ENCODE measurements at regions not wholly inside any gene's neighbourhood (a gene's known extent, or its start where the extent isn't known, plus 50 kb on each side); places are given as distances from the start of the nearest gene placed in this dataset.

- Mint-ChIP-seq H3K9me3 (no peaks in the 10 kb centered on the region), H3K4me1 (no peaks in the 10 kb centered on the region), H3K27me3 (no peaks in the 10 kb centered on the region), H3K36me3 (ENCODE audit: low read depth) (no peaks in the 10 kb centered on the region), H3K4me3 (no peak overlapping the region), H3K27ac (no peak overlapping the region)
- no peak for TF ChIP-seq CTCF (IDR thresholded peaks at IDR 0.05)
- POLR2A ChIA-PET = no interaction called here
- DNase-seq (no peak), ATAC-seq (ENCODE audit: low read depth) (no peak)
- CTCF ChIA-PET = no interaction called here
- intact Hi-C loops (cut with micrococcal nuclease) = no loop called here
Measured at GRCh38 chr6:128740951-128741350, 142.0 kb upstream of the LAMA2 start.

DNA sequence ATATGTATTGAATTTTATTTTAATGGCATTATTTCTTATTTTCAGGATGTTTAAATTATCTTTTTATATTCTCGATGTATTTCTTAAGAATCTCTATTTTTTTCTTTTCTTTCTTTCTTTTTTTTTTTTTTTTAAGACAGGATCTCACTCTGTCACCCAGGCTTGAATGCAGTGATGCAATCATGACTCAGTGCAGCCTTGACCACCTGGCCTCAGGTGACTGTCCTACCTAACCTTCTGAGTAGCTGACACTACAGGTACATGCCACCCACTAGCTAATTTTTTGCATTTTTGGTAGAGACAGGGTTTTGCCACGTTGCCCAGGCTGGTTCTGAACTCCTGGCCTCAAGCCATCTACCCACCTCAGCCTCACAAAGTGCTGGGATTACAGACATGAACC, 143.8 kb upstream of the LAMA2 start:
- H3K36me3 Mint-ChIP-seq (ENCODE audit: low read depth) = no peaks in the 10 kb centered on the region
- intact Hi-C loops (cut with micrococcal nuclease) = no loop called here
- no peak overlapping the region for H3K4me3 Mint-ChIP-seq
- DNase-seq = no peak
- no peak for ATAC-seq (ENCODE audit: low read depth)
- no peak overlapping the region for H3K27ac Mint-ChIP-seq
- no peak for TF ChIP-seq CTCF (IDR thresholded peaks at IDR 0.05)
- H3K9me3 Mint-ChIP-seq = no peaks in the 10 kb centered on the region
- no peaks in the 10 kb centered on the region for H3K27me3 Mint-ChIP-seq
- H3K4me1 Mint-ChIP-seq = no peaks in the 10 kb centered on the region
- ChIA-PET CTCF (no interaction called here), POLR2A (no interaction called here)

GRCh38 chr6:128738112-128738511, 144.8 kb upstream of the LAMA2 start:
- TF ChIP-seq CTCF (IDR thresholded peaks at IDR 0.05) = no peak
- H3K36me3 Mint-ChIP-seq (ENCODE audit: low read depth) = no peaks in the 10 kb centered on the region
- H3K4me3 Mint-ChIP-seq = no peak overlapping the region
- intact Hi-C loops (cut with micrococcal nuclease) = no loop called here
- no peaks in the 10 kb centered on the region for H3K27me3 Mint-ChIP-seq
- CTCF ChIA-PET = no interaction called here
- no peak for DNase-seq
- no peak for ATAC-seq (ENCODE audit: low read depth)
- H3K27ac Mint-ChIP-seq = no peak overlapping the region
- no peaks in the 10 kb centered on the region for H3K4me1 Mint-ChIP-seq
- H3K9me3 Mint-ChIP-seq = no peaks in the 10 kb centered on the region
- POLR2A ChIA-PET = no interaction called here

DNA sequence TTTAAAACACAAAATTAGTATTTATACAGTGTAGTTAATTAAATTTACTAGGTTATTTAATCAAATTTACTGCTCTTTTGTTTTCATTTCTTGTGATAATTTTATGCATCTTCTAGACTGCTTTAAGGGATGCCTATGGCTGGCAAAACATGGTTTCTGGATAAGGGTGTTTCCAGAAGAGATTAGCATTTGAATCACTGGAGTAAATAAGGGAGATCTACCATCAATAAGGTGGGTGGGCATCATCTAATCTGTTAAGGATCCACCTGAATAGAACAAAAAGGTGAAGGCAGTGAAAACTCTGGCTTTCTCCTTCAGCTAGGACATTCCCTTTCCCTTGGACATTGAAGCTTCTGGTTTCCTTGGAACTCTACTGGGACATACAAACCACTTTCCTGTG, 146.2 kb upstream of the LAMA2 start:
- intact Hi-C loops (cut with micrococcal nuclease) = no loop called here
- Mint-ChIP-seq H3K27ac (no peak overlapping the region), H3K9me3 (no peaks in the 10 kb centered on the region), H3K4me1 (no peaks in the 10 kb centered on the region), H3K4me3 (no peak overlapping the region), H3K36me3 (ENCODE audit: low read depth) (no peaks in the 10 kb centered on the region), H3K27me3 (no peaks in the 10 kb centered on the region)
- no peak for TF ChIP-seq CTCF (IDR thresholded peaks at IDR 0.05)
- no peak for ATAC-seq (ENCODE audit: low read depth)
- no peak for DNase-seq
- ChIA-PET POLR2A (no interaction called here), CTCF (no interaction called here)

DNA sequence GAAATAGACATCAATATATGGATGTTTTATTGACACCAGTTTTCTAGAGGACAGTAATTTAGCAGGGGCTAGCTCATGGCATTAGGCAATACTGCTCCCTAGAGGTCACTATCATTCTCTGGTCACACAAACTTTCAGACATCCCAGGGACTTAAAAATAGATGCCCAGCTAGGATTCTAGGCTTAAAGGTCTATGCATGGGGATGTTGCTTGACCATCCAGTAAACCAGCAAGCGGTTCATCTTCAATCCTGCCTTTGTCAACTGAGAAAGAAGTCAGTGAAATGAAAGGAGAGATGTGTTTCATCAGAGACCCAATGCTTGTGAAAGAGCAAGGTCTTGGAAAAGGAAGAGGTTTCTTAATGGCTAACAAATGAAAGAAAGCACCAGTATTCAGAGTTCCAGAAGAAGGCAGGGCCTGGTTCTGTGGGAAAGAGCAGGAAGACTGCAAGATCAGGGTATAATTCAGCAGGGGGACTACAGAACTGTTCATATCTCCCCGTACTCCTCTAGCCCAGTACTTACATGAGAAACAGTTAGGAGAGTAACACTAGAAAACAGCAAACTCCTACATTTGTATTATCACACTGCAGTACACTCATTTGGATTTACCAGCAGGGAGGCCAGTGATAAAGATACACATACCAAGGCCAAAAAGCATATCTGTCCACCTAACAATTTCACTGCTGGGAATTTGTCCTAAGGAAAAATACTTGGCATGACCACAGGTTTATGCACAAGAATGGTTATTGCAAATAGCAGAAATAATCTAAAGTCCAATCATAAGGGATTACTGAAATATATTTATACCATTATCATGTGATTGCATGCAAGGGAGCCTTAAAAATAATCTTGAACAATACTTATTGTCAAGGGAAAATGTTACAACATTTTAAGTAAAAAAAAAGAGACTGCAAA, 151.4 kb upstream of the LAMA2 start:
- no peak for TF ChIP-seq CTCF (IDR thresholded peaks at IDR 0.05)
- Mint-ChIP-seq H3K4me1 (no peaks in the 10 kb centered on the region), H3K27ac (no peak overlapping the region), H3K27me3 (no peaks in the 10 kb centered on the region), H3K9me3 (no peaks in the 10 kb centered on the region), H3K4me3 (no peak overlapping the region), H3K36me3 (ENCODE audit: low read depth) (no peaks in the 10 kb centered on the region)
- intact Hi-C loops (cut with micrococcal nuclease) = no loop called here
- ChIA-PET POLR2A (no interaction called here), CTCF (no interaction called here)
- ATAC-seq (ENCODE audit: low read depth) (no peak), DNase-seq (no peak)
